ENCODE measurements at regions not wholly inside any gene's neighbourhood (a gene's known extent, or its start where the extent isn't known, plus 50 kb on each side); places are given as distances from the start of the nearest gene placed in this dataset.

GRCh38 chr3:16104156-16104555, 70.3 kb upstream of the GALNT15 start:
- Histone ChIP-seq H3K27me3 (replicated peaks in 1 of 4; ENCODE audit: control extremely low read depth in 1 of 4, control insufficient read depth in 3 of 4, insufficient read depth in 4 of 4, low read length in 3 of 4) (no peaks in the 10 kb centered on the region), H3K4me2 (replicated peaks; ENCODE audit: low read depth, low read length, poor library complexity, severe bottlenecking) (no peak overlapping the region), H3K27ac (ENCODE audit: low read length in 2 of 2) (no peak overlapping the region), H3K4me1 (ENCODE audit: control insufficient read depth in 2 of 2, insufficient read depth in 2 of 2, low read length in 2 of 2) (no peaks in the 10 kb centered on the region), H4K20me1 (ENCODE audit: control insufficient read depth, insufficient read depth, low read length, poor library complexity, severe bottlenecking) (no peaks in the 10 kb centered on the region), H3K36me3 (replicated peaks in 1 of 2; ENCODE audit: control extremely low read depth in 1 of 2, control insufficient read depth in 1 of 2, extremely low read depth in 1 of 2, insufficient read depth in 2 of 2, low read length in 1 of 2) (no peaks in the 10 kb centered on the region), H3K79me2 (ENCODE audit: control insufficient read depth, insufficient read depth, low read length) (no peaks in the 10 kb centered on the region), H2AFZ (ENCODE audit: insufficient read depth, low read depth, low read length, poor library complexity, severe bottlenecking) (no peak overlapping the region), H3K4me3 (ENCODE audit: control extremely low read depth in 1 of 5, extremely low read depth in 1 of 5, insufficient read depth in 1 of 5, low read depth in 2 of 5, low read length in 4 of 5) (no peak overlapping the region), H3K9ac (ENCODE audit: low read length) (no peak overlapping the region), H3K9me3 (ENCODE audit: control extremely low read depth in 1 of 3, control insufficient read depth in 2 of 3, insufficient read depth in 1 of 3, low read length in 2 of 3) (no peaks in the 10 kb centered on the region)
- Mint-ChIP-seq H3K27me3 (peaks cover 17% of the 10 kb centered on the region), H3K4me3 (no peak overlapping the region), H3K4me1 (no peaks in the 10 kb centered on the region), H3K27ac (no peak overlapping the region), H3K9me3 (ENCODE audit: insufficient read depth) (no peaks in the 10 kb centered on the region)
- ATAC-seq (ENCODE audit: low read depth), result no peak
- CTCF ChIA-PET, result no interaction called here
- WGBS (ENCODE audit: insufficient coverage), result no CpG with 5 or more reads among the region's 2 CpGs
- POLR2A ChIA-PET, result no interaction called here
- no peak for DNase-seq
- no peak for TF ChIP-seq EZH2 (IDR thresholded peaks at IDR 0.05; ENCODE audit: borderline replicate concordance, insufficient read depth, low read depth, low read length, poor library complexity, severe bottlenecking)
- TF ChIP-seq, protein P1, sequence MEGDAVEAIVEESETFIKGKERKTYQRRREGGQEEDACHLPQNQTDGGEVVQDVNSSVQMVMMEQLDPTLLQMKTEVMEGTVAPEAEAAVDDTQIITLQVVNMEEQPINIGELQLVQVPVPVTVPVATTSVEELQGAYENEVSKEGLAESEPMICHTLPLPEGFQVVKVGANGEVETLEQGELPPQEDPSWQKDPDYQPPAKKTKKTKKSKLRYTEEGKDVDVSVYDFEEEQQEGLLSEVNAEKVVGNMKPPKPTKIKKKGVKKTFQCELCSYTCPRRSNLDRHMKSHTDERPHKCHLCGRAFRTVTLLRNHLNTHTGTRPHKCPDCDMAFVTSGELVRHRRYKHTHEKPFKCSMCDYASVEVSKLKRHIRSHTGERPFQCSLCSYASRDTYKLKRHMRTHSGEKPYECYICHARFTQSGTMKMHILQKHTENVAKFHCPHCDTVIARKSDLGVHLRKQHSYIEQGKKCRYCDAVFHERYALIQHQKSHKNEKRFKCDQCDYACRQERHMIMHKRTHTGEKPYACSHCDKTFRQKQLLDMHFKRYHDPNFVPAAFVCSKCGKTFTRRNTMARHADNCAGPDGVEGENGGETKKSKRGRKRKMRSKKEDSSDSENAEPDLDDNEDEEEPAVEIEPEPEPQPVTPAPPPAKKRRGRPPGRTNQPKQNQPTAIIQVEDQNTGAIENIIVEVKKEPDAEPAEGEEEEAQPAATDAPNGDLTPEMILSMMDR (IDR thresholded peaks at IDR 0.05), result no peak
- intact Hi-C loops (cut with micrococcal nuclease), result no loop called here

- Mint-ChIP-seq H3K4me1 (no peaks in the 10 kb centered on the region), H3K9me3 (ENCODE audit: insufficient read depth) (no peaks in the 10 kb centered on the region), H3K4me3 (no peak overlapping the region), H3K27ac (no peak overlapping the region), H3K27me3 (peaks cover 17% of the 10 kb centered on the region)
- Histone ChIP-seq H3K27me3 (replicated peaks in 1 of 4; ENCODE audit: control extremely low read depth in 1 of 4, control insufficient read depth in 3 of 4, insufficient read depth in 4 of 4, low read length in 3 of 4) (no peaks in the 10 kb centered on the region), H3K36me3 (replicated peaks in 1 of 2; ENCODE audit: control extremely low read depth in 1 of 2, control insufficient read depth in 1 of 2, extremely low read depth in 1 of 2, insufficient read depth in 2 of 2, low read length in 1 of 2) (no peaks in the 10 kb centered on the region), H3K4me1 (ENCODE audit: control insufficient read depth in 2 of 2, insufficient read depth in 2 of 2, low read length in 2 of 2) (no peaks in the 10 kb centered on the region), H3K27ac (ENCODE audit: low read length in 2 of 2) (no peak overlapping the region), H2AFZ (ENCODE audit: insufficient read depth, low read depth, low read length, poor library complexity, severe bottlenecking) (no peak overlapping the region), H3K9me3 (ENCODE audit: control extremely low read depth in 1 of 3, control insufficient read depth in 2 of 3, insufficient read depth in 1 of 3, low read length in 2 of 3) (no peaks in the 10 kb centered on the region), H3K9ac (ENCODE audit: low read length) (no peak overlapping the region), H4K20me1 (ENCODE audit: control insufficient read depth, insufficient read depth, low read length, poor library complexity, severe bottlenecking) (no peaks in the 10 kb centered on the region), H3K4me3 (ENCODE audit: control extremely low read depth in 1 of 5, extremely low read depth in 1 of 5, insufficient read depth in 1 of 5, low read depth in 2 of 5, low read length in 4 of 5) (no peak overlapping the region), H3K79me2 (ENCODE audit: control insufficient read depth, insufficient read depth, low read length) (no peaks in the 10 kb centered on the region), H3K4me2 (replicated peaks; ENCODE audit: low read depth, low read length, poor library complexity, severe bottlenecking) (no peak overlapping the region)
- intact Hi-C loops (cut with micrococcal nuclease), result no loop called here
- POLR2A ChIA-PET, result no interaction called here
- ATAC-seq (ENCODE audit: low read depth) (no peak), DNase-seq (no peak)
- WGBS (ENCODE audit: insufficient coverage), result no CpG with 5 or more reads among the region's 1 CpG
- CTCF ChIA-PET, result no interaction called here
- TF ChIP-seq, protein P1 (IDR thresholded peaks at IDR 0.05), result no peak
- no peak for TF ChIP-seq EZH2 (IDR thresholded peaks at IDR 0.05; ENCODE audit: borderline replicate concordance, insufficient read depth, low read depth, low read length, poor library complexity, severe bottlenecking)
These were observed 68.4 kb upstream of the GALNT15 start for GRCh38 chr3:16106050-16106449.
